NOMO-1 treated with DMSO at 0.1 percent for 48 hours (cell line): ENCODE measurements at regions not wholly inside any gene's neighbourhood (a gene's known extent, or its start where the extent isn't known, plus 50 kb on each side); places are given as distances from the start of the nearest gene placed in this dataset.

Experiments used
- DNase-seq: peaks from one replicate; lab custom pipeline; 2025; ENCODE audit not compliant: unreplicated experiment; lab: John Stamatoyannopoulos, UW

GRCh38 chr11:128048121-128048520, 539.2 kb downstream of the ETS1 start:
- DNase-seq, result no peak

- DNase-seq, result no peak
These were observed 540.3 kb downstream of the ETS1 start for GRCh38 chr11:128047026-128047425.

DNA sequence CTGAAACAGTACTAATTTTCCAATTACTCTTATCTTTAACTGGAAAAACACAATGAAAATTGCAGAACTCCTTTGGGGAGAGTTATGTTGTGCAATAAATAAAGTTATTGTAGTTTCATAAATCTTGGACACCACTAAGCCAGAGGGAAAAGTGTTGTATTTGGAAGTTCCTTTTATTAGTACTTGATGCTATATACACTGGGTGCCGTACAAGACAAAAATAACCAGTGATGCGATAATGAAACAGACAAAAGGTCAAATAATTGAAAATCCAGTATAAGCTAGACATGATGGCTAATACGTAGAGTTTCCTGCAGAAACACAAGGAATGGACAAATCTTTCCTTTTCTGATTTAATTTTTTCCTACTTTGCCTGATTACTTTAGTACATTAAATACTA, 541.1 kb downstream of the ETS1 start:
- no peak for DNase-seq

- DNase-seq, result no peak
These were observed 542.1 kb downstream of the ETS1 start for GRCh38 chr11:128045094-128045725.

DNA sequence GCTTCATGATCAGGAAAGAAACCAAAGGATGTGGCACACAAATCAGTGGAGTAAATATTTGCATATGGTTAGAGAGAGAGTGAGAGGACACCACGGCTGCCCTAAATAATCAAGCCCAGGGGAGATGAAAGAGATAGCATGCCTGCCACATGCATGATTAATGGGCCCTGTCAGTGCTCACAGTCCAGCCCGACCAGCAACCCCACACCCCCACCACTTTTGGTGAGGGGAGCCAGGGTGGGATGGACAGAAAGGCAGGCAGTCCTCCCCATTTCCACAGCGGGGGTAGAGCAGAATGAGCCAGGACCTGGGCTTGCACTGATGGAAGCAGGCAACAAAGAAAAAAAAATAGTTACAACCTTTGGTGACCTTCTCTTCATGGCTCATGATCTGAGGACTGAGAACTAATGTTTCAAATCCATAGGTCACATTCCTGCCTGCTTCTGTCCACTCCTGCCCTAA, 545.0 kb downstream of the ETS1 start:
- no peak for DNase-seq

DNA sequence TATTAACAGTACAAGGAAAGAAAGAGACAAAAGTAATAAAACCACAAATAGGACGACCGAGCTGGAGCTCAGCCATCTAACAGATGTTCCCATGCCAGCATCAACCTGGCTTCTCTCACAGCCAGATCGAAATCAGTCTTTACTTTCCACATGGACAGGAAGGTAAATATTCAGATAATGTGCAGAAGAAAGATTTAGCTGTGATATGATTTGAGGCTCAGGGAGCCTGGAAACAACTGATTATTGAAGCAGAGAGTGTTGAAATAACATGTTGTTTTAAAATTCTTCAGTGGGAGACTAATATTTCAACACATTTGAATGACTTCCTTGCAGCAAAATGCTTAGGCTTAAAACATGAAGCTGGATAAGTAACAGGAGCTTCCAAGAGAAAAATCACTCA, 546.8 kb downstream of the ETS1 start:
- peak; percentile 54 for DNase-seq

- peak; percentile 99 for DNase-seq
These were observed 548.0 kb downstream of the ETS1 start for GRCh38 chr11:128039140-128040021.

DNA sequence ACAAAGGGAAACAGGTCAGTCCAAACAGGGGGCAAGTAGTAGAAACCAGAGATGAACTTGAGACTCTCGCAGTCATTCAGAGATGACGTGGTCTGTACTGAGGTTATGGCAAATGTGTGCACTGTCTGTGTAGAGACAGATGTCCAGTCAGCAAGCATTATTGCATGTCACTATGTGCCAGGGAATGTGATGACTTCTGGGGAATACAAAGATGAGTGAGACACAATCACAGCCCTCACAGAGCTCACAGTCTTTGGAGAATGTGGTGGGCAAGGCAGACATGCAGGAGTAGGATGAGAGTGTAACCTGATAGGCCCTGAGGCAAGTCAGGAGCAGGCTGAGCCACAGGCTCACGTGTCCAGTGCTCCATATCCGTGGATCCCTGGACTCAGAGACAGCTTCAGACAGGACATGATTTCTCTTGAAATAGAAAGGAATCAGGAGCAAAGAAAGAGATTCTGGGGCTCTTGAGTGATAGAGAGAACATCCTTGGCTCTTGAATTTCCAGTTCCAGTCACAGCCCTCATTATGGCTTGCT, 550.7 kb downstream of the ETS1 start:
- DNase-seq, result no peak

DNA sequence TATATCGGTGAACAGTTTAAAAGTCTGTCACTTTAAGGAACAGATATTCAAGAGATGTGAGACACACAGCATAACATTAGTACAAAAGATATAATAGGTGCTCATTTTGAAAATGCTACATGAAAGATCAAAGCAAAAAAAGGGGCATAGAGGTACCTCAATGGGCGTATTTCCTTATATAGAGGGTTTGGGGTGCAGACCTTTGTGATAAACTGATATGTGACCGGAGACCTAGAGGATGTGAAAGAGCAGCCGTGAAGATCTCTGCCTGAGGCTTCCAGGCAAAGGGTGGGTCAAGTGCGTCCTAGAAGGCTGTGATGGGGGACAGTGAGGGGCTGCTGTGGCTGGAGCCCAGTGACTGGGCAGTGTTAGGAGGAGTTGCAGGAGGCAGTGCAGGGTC, 551.4 kb downstream of the ETS1 start:
- DNase-seq, result no peak

GRCh38 chr11:128031538-128032134, 555.7 kb downstream of the ETS1 start:
- DNase-seq, result peak; percentile 73

DNA sequence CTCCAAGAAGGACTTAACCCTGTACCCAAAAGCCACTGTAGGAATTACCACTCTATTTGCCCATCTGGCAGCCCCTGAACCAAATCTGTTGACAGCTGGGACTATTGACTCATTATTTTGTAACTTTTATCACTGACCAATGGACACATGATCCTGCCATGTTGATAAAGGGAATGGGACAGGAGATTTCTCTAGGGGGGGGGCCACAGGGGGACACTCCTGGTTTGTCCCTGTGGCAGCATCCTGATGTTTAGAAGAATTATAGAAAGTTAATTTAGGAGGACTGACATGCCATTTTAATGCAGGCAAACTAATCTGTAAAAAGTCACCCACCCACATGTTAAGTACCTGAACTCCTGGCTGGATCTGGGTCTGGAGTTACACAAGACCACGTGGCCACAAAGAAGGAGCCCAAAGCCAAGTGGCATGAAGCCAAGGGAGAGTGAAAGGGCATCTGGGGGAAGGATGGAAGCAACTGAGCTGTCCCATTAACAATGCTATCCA, 558.1 kb downstream of the ETS1 start:
- no peak for DNase-seq

DNA sequence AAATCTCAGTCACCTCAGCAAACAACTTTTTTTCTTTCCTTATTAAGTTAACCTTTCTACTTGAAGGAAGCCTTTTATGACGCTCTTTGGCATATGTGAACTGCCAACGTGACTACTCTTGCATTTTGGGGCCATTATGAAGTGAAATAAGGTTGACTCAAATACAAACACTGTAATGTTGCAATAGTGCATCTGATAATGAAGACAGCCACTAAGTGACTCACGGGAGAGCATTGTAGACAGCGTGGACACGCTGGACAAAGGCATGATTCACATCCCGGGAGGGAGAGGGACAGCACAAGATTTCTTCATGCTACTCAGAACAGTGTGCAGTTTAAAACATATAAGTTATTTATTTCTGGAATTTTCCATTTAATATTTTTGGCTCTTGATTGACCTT, 560.8 kb downstream of the ETS1 start:
- DNase-seq, result peak; percentile 51

- DNase-seq, result no peak
These were observed 564.6 kb downstream of the ETS1 start for GRCh38 chr11:128022761-128023160.

DNA sequence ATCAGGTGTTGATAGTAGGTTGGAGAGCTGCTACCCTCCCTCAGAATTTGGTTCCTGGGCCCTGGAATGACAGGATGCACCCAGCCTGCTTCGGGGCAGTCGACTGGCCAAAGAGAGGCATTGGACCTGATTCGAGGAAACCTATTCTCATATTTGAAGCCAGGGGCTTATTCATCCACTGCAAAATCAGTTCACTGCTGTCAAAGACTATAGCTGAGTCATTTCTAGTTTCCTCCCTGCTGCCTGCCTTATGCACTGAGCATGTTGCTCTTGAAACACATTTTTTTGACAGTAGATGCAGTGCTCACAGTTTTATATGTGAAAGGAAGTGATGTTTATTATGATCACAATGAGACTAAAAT, 565.4 kb downstream of the ETS1 start:
- DNase-seq, result no peak

DNA sequence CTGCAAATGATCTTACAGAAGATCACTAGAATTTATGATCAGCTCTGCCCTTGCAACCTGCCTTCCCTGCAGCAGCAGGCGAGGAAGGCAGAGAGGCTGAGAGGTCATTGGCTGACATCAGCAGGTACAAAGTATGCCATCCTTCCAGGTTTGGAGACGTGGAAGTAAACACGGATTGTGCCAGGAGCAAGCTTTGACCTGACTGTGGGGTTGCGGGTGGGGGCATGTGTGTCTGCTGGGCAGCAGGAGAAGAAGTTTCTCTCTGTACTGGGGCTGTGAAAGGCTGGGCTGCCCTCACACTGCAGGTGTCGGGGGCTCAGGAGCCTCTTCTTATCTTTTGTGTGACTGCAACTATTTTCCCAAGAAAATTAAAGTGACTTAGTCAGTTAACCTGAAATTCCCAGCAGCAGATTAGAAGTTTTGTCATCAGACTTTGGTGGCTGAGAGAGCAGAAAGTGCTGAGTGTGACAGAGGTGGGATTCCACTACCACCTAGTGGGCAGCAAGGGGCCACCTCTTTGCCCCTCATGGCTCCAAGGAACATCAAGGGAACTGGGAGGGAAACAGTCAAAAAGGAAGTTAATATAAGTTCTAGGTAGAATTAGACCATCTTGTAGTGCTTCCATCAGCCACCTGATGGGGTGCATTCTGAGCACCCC, 565.9 kb downstream of the ETS1 start:
- no peak for DNase-seq

DNA sequence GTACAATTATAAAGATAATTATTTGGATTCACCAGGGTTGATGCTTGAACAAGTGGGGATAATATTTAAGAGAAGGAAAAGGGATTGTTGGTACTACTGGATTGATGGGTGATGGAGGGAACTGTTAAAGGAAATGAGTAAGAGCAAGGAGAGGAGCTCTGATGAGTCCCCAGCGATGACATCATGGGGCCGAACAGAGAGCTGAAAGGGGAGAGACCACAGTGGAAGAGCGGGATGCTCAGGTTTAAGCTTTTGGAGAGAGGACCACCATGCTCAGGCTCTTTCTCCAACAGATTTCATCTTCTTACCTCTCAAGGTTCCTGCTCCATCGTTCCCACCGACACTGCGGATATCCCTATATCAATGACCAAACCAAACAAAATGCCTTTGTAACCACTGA, 568.7 kb downstream of the ETS1 start:
- no peak for DNase-seq

GRCh38 chr11:128005562-128005961, 581.8 kb downstream of the ETS1 start:
- no peak for DNase-seq

DNA sequence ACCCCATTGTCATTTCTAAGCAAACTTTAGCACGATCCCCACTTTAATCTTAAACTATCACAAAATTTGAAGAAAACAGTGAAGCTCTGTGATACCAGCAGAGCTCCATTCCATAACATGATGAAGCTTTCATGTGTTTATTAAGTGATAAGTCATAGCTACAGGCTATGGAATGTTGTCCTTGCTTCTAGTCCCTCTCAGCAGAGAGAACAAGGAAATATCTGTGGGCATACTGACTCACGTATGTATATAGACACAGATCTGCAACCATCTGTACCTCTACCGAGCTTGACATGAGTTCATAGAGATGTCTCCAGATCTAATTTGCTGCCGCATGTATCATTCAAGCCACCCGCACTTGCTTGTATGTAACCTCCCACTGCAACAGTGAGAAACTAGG, 588.9 kb downstream of the ETS1 start:
- no peak for DNase-seq

- no peak for DNase-seq
These were observed 589.8 kb downstream of the ETS1 start for GRCh38 chr11:127997594-127997993.

GRCh38 chr11:127996825-127997224, 590.5 kb downstream of the ETS1 start:
- DNase-seq, result no peak

GRCh38 chr11:127995921-127996320, 591.4 kb downstream of the ETS1 start:
- no peak for DNase-seq
